Liver (tissue), 8 donors: ENCODE measurements at regions not wholly inside any gene's neighbourhood (a gene's known extent, or its start where the extent isn't known, plus 50 kb on each side); places are given as distances from the start of the nearest gene placed in this dataset.

Source experiments
- DNase-seq: peaks from one replicate; pipeline ENCODE4 v3.0.0-alpha.2; 2017; ENCODE audit warnings: low spot score
- H3K27ac ChIP-seq, 2 donors: one replicate each; pipeline ENCODE4 v1.7.0; 2013; ENCODE audit warnings: inconsistent platforms in 2 of 2, low read length in 2 of 2, control low read depth in 1 of 2, low read depth in 1 of 2, mild to moderate bottlenecking in 1 of 2
- H3K27me3 ChIP-seq, 4 donors: one replicate each; pipeline versions ENCODE4 v1.6.1 to v1.7.0; 2013; ENCODE audit warnings: low read length in 3 of 4, inconsistent platforms in 1 of 4, mild to moderate bottlenecking in 1 of 4, moderate library complexity in 1 of 4; ENCODE audit not compliant: control insufficient read depth in 4 of 4, insufficient read depth in 4 of 4
- H3K36me3 ChIP-seq, 4 donors: one replicate each; pipeline versions ENCODE4 v1.6.1 to v1.7.0; 2013; ENCODE audit warnings: low read length in 3 of 4, mild to moderate bottlenecking in 3 of 4, low read depth in 1 of 4, moderate library complexity in 1 of 4; ENCODE audit not compliant: control insufficient read depth in 4 of 4, insufficient read depth in 3 of 4
- H3K4me1 ChIP-seq, 4 donors: one replicate each; pipeline versions ENCODE4 v1.6.1 to v1.7.0; 2013; ENCODE audit warnings: low read length in 3 of 4, mild to moderate bottlenecking in 3 of 4, moderate library complexity in 1 of 4; ENCODE audit not compliant: control insufficient read depth in 4 of 4, insufficient read depth in 4 of 4
- H3K4me3 ChIP-seq, 3 donors: one replicate each; pipeline versions ENCODE4 v1.6.1 to v1.7.0; 2013; ENCODE audit warnings: low read length in 3 of 3, control low read depth in 1 of 3, low read depth in 1 of 3, mild to moderate bottlenecking in 1 of 3
- H3K9ac ChIP-seq, 2 donors: one replicate each; pipeline ENCODE4 v1.7.0; 2013; ENCODE audit warnings: low read length in 2 of 2, mild to moderate bottlenecking in 2 of 2, moderate library complexity in 2 of 2, control low read depth in 1 of 2, low read depth in 1 of 2
- H3K9me3 ChIP-seq, 4 donors: one replicate each; pipeline versions ENCODE4 v1.6.1 to v1.7.0; 2013; ENCODE audit warnings: low read length in 3 of 4; ENCODE audit not compliant: control insufficient read depth in 4 of 4
- EGR1 ChIP-seq, 2 donors: IDR thresholded peaks; 2 replicates each; pipeline ENCODE4 v1.6.1; 2016 to 2018; ENCODE audit warnings: antibody characterized with exemption in 2 of 2, low read depth in 2 of 2
- FOXA1 ChIP-seq: IDR thresholded peaks from 2 replicates; pipeline ENCODE4 v1.6.1; 2016; ENCODE audit warnings: antibody characterized with exemption
- FOXA2 ChIP-seq: IDR thresholded peaks from 2 replicates; pipeline ENCODE4 v1.6.1; 2016; ENCODE audit warnings: antibody characterized with exemption
- GABPA ChIP-seq, 2 donors: IDR thresholded peaks in 1 of 2; conservative IDR thresholded peaks in 1 of 2; 2 replicates each; pipeline ENCODE4 v1.6.1; 2016; ENCODE audit warnings: antibody characterized with exemption in 2 of 2, mild to moderate bottlenecking in 1 of 2, moderate library complexity in 1 of 2
- HNF4A ChIP-seq, 2 donors: conservative IDR thresholded peaks; 2 replicates each; pipeline ENCODE4 v1.6.1; 2016; ENCODE audit warnings: antibody characterized with exemption in 2 of 2, mild to moderate bottlenecking in 2 of 2
- HNF4G ChIP-seq: IDR thresholded peaks from 2 replicates; pipeline ENCODE4 v1.6.1; 2016; ENCODE audit warnings: antibody characterized with exemption
- JUND ChIP-seq, 2 donors: IDR thresholded peaks; 2 replicates each; pipeline ENCODE4 v1.6.1; 2016; ENCODE audit warnings: antibody characterized with exemption in 2 of 2
- NR2F2 ChIP-seq: IDR thresholded peaks from 2 replicates; pipeline ENCODE4 v1.6.1; 2016; ENCODE audit warnings: antibody characterized with exemption
- RAD21 ChIP-seq, 2 donors: IDR thresholded peaks; 2 replicates each; pipeline ENCODE4 v1.6.1; 2016; ENCODE audit warnings: antibody characterized with exemption in 2 of 2, mild to moderate bottlenecking in 2 of 2
- RXRA ChIP-seq, 2 donors: IDR thresholded peaks; 2 replicates each; pipeline ENCODE4 v1.6.1; 2017 to 2018; ENCODE audit warnings: antibody characterized with exemption in 2 of 2, mild to moderate bottlenecking in 1 of 2
- SP1 ChIP-seq: IDR thresholded peaks from 2 replicates; pipeline ENCODE4 v1.6.1; 2018; ENCODE audit warnings: antibody characterized with exemption, mild to moderate bottlenecking
- TAF1 ChIP-seq: conservative IDR thresholded peaks from 2 replicates; pipeline ENCODE4 v1.6.1; 2016; ENCODE audit warnings: antibody characterized with exemption, mild to moderate bottlenecking
- YY1 ChIP-seq: IDR thresholded peaks from 2 replicates; pipeline ENCODE4 v1.6.1; 2016; ENCODE audit warnings: antibody characterized with exemption, mild to moderate bottlenecking
- WGBS: extraction: QIAGEN DNeasy Blood & Tissue Kit; methylation state at CpG from one replicate; pipeline ENCODE4 v1.1.7; 2013; 5-methylcytosine and 5-hydroxymethylcytosine counted together
- TF ChIP-seq, protein P1 (sequence below): IDR thresholded peaks from 2 replicates; pipeline ENCODE4 v1.6.1; 2016; ENCODE audit warnings: antibody characterized with exemption
- TF ChIP-seq, protein P2 (sequence below): fragments of 150-350 bp; IDR thresholded peaks from 2 replicates; pipeline ENCODE4 v1.5.1; 2017; ENCODE audit warnings: improper control_type of control experiment, low read depth, low read length; ENCODE audit not compliant: missing input control
- TF ChIP-seq, protein P3 (sequence below): IDR thresholded peaks from 2 replicates; pipeline ENCODE4 v1.6.1; 2016; ENCODE audit warnings: antibody characterized with exemption
- TF ChIP-seq, protein P4 (sequence below): IDR thresholded peaks from 2 replicates; pipeline ENCODE4 v1.6.1; 2016; ENCODE audit warnings: antibody characterized with exemption
- TF ChIP-seq, protein P5 (sequence below): IDR thresholded peaks from 2 replicates; pipeline ENCODE4 v1.6.1; 2016; ENCODE audit warnings: antibody characterized with exemption, mild to moderate bottlenecking
- donor health status: healthy.
- donor health status: healthy.
- donor health status: healthy.
- donor health status: healthy.
- donor health status: healthy.

DNA sequence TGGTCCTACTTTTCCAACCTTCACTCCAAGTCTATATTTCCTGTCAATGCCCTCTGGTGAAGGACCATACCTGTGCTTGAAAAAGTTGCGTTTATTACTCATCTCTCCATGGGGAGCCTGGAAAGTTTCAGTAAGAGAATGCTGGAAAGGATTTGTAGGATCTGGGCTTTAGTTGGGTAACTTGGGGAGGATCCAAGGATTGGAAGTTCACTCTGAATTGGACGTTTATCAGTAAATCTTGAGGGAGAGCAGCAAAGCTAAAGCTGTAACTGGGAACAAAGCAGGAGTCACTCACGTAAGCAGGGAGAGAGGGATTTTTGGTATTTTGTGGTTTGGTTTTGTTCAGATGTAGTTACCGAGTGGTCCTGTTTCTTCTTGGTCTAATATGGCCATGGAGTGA is 51.4 kb upstream of the NPVF start:
- H3K27ac ChIP-seq, result no peak overlapping the region
- H3K9me3 ChIP-seq, result no peaks in the 10 kb centered on the region
- TF ChIP-seq, protein P1, sequence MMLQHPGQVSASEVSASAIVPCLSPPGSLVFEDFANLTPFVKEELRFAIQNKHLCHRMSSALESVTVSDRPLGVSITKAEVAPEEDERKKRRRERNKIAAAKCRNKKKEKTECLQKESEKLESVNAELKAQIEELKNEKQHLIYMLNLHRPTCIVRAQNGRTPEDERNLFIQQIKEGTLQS, result no peak
- TF ChIP-seq, protein P2, sequence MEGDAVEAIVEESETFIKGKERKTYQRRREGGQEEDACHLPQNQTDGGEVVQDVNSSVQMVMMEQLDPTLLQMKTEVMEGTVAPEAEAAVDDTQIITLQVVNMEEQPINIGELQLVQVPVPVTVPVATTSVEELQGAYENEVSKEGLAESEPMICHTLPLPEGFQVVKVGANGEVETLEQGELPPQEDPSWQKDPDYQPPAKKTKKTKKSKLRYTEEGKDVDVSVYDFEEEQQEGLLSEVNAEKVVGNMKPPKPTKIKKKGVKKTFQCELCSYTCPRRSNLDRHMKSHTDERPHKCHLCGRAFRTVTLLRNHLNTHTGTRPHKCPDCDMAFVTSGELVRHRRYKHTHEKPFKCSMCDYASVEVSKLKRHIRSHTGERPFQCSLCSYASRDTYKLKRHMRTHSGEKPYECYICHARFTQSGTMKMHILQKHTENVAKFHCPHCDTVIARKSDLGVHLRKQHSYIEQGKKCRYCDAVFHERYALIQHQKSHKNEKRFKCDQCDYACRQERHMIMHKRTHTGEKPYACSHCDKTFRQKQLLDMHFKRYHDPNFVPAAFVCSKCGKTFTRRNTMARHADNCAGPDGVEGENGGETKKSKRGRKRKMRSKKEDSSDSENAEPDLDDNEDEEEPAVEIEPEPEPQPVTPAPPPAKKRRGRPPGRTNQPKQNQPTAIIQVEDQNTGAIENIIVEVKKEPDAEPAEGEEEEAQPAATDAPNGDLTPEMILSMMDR, result no peak
- no peak for TF ChIP-seq SP1
- TF ChIP-seq NR2F2, result no peak
- TF ChIP-seq JUND (IDR thresholded peaks at IDR 0.05), result no peak
- TF ChIP-seq, protein P3, sequence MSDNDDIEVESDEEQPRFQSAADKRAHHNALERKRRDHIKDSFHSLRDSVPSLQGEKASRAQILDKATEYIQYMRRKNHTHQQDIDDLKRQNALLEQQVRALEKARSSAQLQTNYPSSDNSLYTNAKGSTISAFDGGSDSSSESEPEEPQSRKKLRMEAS, result no peak
- no peak for TF ChIP-seq HNF4G
- no peak for TF ChIP-seq GABPA (IDR thresholded peaks at IDR 0.05 in 1 of 2, conservative IDR thresholded peaks at IDR 0.05 in 1 of 2)
- no peak for TF ChIP-seq HNF4A (conservative IDR thresholded peaks at IDR 0.05)
- no peak for TF ChIP-seq RXRA (IDR thresholded peaks at IDR 0.05)
- TF ChIP-seq, protein P4, sequence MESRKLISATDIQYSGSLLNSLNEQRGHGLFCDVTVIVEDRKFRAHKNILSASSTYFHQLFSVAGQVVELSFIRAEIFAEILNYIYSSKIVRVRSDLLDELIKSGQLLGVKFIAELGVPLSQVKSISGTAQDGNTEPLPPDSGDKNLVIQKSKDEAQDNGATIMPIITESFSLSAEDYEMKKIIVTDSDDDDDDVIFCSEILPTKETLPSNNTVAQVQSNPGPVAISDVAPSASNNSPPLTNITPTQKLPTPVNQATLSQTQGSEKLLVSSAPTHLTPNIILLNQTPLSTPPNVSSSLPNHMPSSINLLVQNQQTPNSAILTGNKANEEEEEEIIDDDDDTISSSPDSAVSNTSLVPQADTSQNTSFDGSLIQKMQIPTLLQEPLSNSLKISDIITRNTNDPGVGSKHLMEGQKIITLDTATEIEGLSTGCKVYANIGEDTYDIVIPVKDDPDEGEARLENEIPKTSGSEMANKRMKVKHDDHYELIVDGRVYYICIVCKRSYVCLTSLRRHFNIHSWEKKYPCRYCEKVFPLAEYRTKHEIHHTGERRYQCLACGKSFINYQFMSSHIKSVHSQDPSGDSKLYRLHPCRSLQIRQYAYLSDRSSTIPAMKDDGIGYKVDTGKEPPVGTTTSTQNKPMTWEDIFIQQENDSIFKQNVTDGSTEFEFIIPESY, result no peak
- TF ChIP-seq, protein P5, sequence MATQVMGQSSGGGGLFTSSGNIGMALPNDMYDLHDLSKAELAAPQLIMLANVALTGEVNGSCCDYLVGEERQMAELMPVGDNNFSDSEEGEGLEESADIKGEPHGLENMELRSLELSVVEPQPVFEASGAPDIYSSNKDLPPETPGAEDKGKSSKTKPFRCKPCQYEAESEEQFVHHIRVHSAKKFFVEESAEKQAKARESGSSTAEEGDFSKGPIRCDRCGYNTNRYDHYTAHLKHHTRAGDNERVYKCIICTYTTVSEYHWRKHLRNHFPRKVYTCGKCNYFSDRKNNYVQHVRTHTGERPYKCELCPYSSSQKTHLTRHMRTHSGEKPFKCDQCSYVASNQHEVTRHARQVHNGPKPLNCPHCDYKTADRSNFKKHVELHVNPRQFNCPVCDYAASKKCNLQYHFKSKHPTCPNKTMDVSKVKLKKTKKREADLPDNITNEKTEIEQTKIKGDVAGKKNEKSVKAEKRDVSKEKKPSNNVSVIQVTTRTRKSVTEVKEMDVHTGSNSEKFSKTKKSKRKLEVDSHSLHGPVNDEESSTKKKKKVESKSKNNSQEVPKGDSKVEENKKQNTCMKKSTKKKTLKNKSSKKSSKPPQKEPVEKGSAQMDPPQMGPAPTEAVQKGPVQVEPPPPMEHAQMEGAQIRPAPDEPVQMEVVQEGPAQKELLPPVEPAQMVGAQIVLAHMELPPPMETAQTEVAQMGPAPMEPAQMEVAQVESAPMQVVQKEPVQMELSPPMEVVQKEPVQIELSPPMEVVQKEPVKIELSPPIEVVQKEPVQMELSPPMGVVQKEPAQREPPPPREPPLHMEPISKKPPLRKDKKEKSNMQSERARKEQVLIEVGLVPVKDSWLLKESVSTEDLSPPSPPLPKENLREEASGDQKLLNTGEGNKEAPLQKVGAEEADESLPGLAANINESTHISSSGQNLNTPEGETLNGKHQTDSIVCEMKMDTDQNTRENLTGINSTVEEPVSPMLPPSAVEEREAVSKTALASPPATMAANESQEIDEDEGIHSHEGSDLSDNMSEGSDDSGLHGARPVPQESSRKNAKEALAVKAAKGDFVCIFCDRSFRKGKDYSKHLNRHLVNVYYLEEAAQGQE, result no peak
- TF ChIP-seq YY1, result no peak
- TF ChIP-seq RAD21 (IDR thresholded peaks at IDR 0.05), result no peak
- no peak for TF ChIP-seq TAF1
- no peaks in the 10 kb centered on the region for H3K4me1 ChIP-seq
- H3K36me3 ChIP-seq, result no peaks in the 10 kb centered on the region
- no peak overlapping the region for H3K4me3 ChIP-seq
- no peak overlapping the region for H3K9ac ChIP-seq
- no peaks in the 10 kb centered on the region for H3K27me3 ChIP-seq
- DNase-seq, result no peak
- 78% methylated on average over 4 of the region's 4 CpGs for WGBS

DNA sequence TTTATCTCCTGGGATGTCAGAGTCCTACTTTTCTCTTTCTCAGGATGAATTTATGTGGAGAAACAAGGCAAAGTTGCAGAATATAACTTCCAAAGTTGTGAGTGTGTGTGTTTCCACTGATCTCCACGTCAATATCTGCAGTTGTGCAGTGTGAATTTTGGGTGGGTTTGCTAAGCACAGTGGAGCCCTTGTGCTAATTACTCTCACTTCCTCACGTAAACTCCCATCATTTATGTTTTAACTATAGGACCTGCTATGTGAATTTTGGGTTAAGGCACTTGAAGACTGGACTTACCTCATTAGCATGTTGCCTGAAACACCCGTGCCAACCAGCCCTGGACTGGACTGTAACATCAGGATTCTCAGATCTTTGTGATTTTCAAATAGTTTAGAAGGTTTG is 51.9 kb upstream of the NPVF start:
- WGBS, result 82% methylated on average over 3 of the region's 3 CpGs
- no peak overlapping the region for H3K4me3 ChIP-seq

More for the DNA sequence above, 51.9 kb upstream of the NPVF start:
- no peaks in the 10 kb centered on the region for H3K27me3 ChIP-seq
- H3K36me3 ChIP-seq, result no peaks in the 10 kb centered on the region
- no peak for DNase-seq
- H3K9ac ChIP-seq, result no peak overlapping the region
- no peak overlapping the region for H3K27ac ChIP-seq
- TF ChIP-seq FOXA1 (no peak), RXRA (IDR thresholded peaks at IDR 0.05) (no peak), FOXA2 (no peak), RAD21 (IDR thresholded peaks at IDR 0.05) (no peak), EGR1 (IDR thresholded peaks at IDR 0.05; ENCODE audit: low read depth in 2 of 2) (no peak), GABPA (IDR thresholded peaks at IDR 0.05 in 1 of 2, conservative IDR thresholded peaks at IDR 0.05 in 1 of 2) (no peak), NR2F2 (no peak), HNF4A (conservative IDR thresholded peaks at IDR 0.05) (no peak), JUND (IDR thresholded peaks at IDR 0.05) (no peak)
- TF ChIP-seq, protein P3, result no peak
- TF ChIP-seq, protein P2, result no peak
- TF ChIP-seq, protein P4, result no peak
- no peaks in the 10 kb centered on the region for H3K9me3 ChIP-seq
- H3K4me1 ChIP-seq, result no peaks in the 10 kb centered on the region
